Stimulated activated CD4-positive, alpha-beta T cell treated with anti-CD3 and anti-CD28 coated beads, Interleukin-1b, Interleukin-23, amount 100 ng/mL, for 24 hours (primary cell): ENCODE measurements at regions not wholly inside any gene's neighbourhood (a gene's known extent, or its start where the extent isn't known, plus 50 kb on each side); places are given as distances from the start of the nearest gene placed in this dataset.
A peak's percentile ranks its signal among the peaks of the same experiment; 100 is the strongest.
"Not testable (repeated sequence)": the region's sequence is repeated elsewhere in the genome, so short reads cannot be mapped to it uniquely, and the experiment has no call there.

Experiments used
- DNase-seq, 4 experiments: peaks; one replicate each; pipeline ENCODE4 v3.0.0-alpha.2; 2020; ENCODE audit warnings: low read depth in 4 of 4, low spot score in 1 of 4

- not testable (repeated sequence) for DNase-seq
Measured at GRCh38 chr1:149635290-149635899, 51.7 kb downstream of the PPIAL4C start.

DNA sequence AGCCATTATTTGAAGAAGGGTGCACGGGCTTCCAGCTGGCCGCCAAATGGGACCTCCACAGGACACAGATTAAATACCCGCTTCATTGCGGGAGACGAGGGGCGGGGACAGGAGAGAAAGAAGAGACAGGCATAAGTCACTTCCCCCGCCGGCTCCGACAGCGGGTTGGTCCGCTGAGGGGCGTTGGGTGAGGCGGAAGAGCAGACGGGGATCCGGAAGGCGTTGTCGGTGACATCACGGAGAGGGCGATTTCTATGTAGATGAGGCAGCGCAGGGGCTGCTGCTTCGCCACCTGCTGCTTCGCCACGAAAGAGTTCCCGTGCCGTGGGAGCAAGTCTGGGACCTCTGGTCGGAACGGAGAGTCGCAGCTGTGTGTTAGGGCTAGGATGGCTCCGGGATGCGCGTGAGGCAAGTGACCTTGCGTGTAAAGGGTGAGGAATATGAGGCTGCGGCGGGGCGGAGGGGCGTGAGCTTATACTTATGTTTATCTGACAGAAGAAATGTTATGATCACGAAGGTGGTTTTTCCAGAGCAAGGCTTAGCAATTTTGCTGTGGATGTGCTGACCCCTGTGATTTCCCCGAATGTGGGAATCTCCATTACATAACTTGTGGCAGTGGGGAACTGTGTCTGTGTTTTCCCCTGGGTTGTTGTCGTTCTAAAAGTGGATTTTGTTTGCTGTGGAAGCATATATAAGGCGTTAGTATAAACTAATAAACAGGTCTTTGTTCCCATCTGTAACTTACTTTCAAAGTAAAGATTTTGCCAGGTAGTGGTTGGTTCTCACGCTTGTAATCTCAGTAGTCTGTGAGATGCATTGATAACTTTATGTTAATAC lies 52.9 kb downstream of the PPIAL4C start:
- DNase-seq = peak; percentile 61 to 85 (median 72)

GRCh38 chr1:149638481-149638880 lies 54.8 kb downstream of the PPIAL4C start:
- DNase-seq = not testable (repeated sequence)

DNA sequence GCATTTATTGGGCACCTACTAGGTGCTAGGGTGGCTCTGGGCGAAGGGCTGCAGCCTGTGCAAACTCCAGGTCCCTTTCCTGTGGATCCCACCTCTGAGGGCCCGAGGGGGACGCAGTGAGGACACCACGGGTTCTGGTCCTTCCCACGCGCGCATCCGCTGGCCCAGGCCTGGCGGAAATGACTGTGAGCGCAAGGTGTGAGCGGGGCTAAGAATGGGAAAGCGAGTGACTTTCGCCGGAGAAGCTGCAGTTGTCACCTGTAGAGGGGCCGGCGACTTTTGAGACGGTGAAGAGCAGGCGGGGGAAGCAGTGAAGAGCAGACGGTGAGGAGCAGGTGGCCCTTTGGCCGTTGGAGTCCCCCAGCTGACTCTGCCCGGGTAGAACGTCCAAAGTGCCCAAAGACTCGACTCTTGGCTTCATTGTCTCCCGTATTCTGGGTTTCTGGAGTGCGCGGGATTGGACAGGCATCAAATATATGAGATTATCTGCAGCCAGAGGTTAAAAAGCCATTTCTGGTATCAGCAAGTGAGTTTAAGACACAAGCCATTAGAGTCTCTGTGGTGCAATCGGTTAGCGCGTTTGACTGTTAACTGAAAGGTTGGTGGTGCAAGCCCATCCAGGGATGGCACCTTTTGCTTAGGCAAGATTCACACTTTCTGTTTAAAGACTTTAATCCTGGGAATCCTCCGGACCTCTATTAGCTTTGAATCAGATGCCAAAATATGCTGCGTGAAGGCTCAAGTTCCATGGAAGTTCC lies 55.4 kb downstream of the PPIAL4C start:
- DNase-seq = not testable (repeated sequence)

- not testable (repeated sequence) for DNase-seq
Measured at GRCh38 chr1:149641179-149641578, 57.5 kb downstream of the PPIAL4C start.

- not testable (repeated sequence) for DNase-seq
Measured at GRCh38 chr1:149644818-149645217, 61.2 kb downstream of the PPIAL4C start.

DNA sequence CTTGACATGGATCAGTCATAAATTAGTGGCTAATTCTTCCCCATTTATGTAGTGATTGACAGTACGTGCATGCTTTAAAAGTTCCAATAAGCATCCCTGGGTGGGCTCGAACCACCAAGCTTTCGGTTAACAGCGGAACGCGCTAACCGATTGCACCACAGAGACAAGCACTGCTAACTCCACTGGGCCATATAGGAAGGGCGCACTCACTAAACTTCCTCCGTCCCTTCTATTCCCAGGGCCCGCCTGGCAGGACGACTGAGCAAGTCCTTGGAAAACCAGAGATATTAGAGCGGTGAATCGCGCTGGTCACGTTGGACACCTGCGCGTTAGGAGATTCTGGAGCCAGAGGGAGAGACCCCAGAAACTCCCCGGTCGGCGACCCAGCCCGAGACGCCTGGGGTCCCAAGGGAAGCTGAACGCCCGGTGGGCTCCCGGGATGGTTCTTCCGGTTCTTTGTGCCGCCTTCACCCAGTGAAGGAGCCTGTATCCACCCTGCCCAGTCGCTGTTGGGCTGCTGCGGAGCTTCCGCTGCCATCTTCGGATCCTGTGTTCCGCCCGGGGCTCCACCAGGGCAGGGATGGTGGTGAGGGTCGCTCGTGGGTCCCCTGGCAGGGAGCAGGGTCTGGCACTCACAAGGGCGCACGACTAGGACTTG lies 62.8 kb downstream of the PPIAL4C start:
- not testable (repeated sequence) for DNase-seq

GRCh38 chr1:149647018-149647373 lies 63.3 kb downstream of the PPIAL4C start:
- not testable (repeated sequence) for DNase-seq

GRCh38 chr1:149657750-149658149 lies 74.1 kb downstream of the PPIAL4C start:
- DNase-seq = not testable (repeated sequence)

DNA sequence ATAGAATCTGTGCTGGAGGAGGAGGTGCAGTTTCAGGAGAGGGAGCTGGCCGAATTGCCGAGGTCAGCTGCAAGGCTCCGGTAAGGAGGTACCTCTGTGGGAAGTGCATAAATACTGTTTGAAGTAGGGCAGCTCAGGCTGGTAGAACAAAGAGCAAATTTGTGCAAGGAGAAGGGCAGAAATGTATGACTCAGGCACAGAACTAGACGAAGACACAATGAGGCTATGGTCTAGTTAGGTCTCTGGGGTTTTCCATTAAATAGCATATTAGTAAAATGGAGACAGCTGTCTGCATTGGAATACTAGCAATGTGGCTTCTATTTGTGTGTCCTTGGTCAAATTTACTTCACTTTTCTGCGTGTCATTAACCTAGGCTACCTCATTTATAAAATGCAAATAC lies 74.5 kb downstream of the PPIAL4C start:
- not testable (repeated sequence) for DNase-seq

GRCh38 chr1:149664624-149665023 lies 81.0 kb downstream of the PPIAL4C start:
- DNase-seq = not testable (repeated sequence)

DNA sequence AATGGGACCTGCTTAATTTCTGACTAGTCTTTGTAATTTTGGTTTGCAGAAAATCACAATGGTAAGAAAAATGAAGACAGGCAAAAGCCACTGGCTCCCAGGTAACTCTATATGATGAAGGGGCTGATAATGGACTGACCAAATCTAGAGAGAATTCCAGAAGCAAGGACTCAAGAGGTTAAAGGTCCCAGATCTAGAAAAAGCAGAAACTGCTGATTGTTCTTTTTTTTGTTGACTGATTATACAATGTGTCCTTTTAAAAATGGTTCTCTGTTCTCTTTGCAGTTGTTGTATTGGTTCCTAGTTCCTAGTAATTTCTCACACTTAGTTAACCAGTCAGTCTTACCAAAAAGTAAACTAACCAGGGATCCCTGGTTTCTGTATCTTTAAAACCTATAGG lies 81.4 kb downstream of the PPIAL4C start:
- not testable (repeated sequence) for DNase-seq

DNA sequence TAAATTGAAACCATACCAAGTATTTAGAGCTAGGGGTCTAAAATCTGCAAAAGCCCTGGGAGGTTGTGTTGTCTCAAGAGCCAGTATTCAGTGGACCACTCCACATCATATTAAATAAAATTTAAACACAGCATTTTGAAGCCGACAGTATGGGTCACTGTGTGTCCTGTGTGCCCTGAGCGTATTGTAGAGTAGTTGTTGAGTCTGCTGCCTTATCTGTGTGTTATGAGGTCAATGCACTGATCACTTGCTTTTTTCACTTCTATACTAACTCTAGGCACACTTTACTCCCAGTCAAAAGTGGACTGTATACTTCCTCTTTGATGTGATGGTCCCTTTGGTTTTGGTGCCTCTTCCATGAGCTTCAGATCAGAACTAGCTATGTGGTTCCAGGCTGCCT lies 81.9 kb downstream of the PPIAL4C start:
- not testable (repeated sequence) for DNase-seq

- DNase-seq = not testable (repeated sequence)
Measured at GRCh38 chr1:149673231-149673909, 89.7 kb downstream of the PPIAL4C start.

DNA sequence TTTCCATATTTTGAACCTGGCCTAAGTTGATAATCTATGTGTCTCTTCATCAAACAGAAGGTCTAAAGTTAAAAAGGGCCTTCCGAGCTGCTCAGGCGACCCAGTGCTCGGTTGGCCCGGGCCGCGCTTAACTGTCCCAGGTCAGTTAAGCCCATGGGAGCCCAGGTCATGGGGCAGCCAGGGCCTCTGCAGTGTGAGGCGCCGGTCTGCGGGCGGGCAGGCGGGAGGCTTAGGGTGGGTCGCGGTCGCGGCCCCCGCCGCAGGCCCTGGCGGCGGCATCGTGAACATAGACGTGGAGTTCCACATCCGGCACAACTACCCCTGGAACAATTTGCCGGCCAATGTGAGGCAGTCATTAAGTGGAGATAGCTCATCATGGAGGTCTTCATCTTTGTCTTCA lies 91.3 kb downstream of the PPIAL4C start:
- not testable (repeated sequence) for DNase-seq

DNA sequence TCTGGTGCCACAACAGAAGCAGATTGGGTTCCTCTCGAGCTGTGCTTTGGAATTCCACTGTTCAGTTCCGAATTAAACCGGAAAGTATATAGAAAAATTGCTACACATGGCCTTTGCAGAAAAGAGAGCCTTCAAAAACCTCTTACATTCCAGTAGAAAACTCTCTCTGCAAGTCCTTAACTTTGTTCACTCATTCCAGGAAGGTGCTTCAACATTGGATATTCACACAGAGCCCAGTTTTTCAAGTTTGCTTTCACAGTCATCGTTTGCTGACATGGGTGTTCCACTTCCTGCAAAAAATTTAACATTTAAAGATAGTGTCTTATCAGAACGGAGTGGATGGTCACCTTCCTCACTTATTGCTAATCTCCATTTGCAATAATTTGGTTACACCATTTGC lies 93.7 kb downstream of the PPIAL4C start:
- not testable (repeated sequence) for DNase-seq

DNA sequence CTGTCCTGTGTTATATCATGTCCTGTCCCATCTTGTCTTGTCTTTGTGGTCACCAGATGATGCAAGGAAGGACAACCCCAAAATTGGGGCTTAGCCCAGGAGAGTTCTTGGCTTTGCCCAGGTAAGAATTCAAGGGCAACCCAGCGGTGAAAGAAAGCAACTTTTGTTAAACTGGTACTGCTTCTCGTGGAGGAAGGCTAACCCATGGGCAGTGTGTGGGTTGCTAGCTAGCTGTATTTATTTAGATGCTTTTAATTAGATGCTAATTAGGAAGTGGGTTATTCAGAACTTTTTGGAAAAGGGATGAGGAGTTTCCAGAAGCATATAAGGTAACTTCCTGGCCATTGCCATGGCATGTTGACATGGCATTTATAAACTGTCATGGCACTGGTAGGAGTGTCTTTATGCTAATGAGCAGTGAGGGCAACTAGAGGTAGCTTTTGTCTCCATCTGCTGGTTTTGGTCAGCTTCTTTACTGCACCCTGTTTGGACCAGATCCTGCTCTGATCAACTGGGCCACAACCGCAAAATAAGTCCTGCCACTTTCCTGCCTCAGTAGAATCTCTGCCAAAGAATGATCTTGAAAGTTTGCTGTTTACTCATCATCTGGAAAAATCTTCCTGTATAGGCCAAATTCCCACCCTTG lies 95.8 kb upstream of the FCGR1A start:
- DNase-seq = not testable (repeated sequence)

DNA sequence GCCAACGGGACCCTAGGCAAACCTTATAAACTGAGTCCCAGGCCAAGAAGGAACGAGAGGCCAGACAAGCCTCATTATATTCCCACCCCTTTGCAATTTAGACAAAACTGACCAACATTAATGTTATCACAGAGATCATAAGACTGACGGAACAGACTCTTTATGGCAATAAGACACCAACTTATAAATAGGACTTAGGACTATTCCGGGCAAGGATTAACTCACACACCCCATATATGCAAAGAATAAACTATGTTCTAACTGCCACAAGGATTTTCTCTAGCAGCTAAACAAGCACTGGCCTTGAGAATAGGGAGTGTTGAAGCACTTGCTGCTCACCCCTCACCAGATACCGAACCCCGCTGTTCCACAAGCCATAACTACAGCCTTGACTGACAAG lies 91.1 kb upstream of the FCGR1A start:
- DNase-seq = not testable (repeated sequence)

DNA sequence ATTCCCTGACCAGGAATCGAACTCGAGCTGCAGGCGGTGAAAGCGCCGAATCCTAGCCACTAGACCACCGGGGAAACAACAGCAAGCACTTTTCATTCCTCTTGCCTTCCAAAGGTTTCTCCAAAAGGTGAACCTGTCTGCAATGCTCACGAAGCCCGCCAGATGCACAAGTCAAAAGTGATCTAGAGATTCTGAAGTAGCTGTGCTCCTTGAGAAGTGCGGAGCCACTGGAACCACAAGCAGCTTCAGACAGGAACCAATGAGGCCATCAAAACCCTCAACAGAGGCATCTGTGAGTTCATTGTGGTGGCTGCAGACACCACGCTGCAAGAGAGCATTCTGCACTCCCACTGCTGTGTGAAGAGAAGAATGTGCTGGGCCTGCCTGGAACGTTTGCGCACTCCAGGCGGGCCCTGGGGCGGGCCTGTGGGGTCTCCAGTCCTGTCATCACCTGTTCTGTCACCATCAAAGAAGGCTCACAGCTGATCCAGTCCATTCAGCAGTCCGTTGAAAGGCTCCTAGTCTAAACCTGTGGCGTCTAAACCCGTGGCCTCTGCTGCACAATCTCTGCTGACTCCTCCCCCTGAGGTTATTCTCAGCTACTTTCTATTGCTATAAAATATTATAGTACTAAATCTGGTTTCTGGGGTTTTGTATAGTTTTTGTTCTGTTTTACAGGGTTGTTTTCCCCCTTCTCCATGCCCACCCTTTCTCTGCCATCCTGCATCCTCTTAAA lies 89.5 kb upstream of the FCGR1A start:
- not testable (repeated sequence) for DNase-seq
